ENCODE measurements at regions not wholly inside any gene's neighbourhood (a gene's known extent, or its start where the extent isn't known, plus 50 kb on each side); places are given as distances from the start of the nearest gene placed in this dataset.

DNA sequence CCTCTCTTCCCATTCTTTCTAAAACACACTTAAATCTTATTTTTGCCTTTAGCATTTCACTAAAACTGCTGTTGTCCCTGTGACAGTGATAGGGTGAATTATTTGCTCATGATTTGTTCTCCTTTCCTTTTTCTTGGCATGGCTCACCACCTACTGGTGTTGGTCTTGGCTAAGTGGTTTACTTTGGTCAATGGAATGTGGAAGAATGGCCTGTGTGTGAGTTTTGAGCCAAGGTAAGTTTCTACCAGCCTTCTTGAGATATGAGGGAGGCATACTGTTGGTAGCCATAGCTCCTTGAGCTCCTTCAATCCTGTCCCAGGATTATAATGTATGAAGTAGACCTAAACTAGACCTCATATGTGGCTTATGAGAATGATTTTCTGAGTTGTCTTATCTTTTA, 506.3 kb upstream of the RAG2 start:
- no peak for TF ChIP-seq PCBP1 (IDR thresholded peaks at IDR 0.05; ENCODE audit: borderline replicate concordance, low read depth, low read length)
- TF ChIP-seq, protein P1, sequence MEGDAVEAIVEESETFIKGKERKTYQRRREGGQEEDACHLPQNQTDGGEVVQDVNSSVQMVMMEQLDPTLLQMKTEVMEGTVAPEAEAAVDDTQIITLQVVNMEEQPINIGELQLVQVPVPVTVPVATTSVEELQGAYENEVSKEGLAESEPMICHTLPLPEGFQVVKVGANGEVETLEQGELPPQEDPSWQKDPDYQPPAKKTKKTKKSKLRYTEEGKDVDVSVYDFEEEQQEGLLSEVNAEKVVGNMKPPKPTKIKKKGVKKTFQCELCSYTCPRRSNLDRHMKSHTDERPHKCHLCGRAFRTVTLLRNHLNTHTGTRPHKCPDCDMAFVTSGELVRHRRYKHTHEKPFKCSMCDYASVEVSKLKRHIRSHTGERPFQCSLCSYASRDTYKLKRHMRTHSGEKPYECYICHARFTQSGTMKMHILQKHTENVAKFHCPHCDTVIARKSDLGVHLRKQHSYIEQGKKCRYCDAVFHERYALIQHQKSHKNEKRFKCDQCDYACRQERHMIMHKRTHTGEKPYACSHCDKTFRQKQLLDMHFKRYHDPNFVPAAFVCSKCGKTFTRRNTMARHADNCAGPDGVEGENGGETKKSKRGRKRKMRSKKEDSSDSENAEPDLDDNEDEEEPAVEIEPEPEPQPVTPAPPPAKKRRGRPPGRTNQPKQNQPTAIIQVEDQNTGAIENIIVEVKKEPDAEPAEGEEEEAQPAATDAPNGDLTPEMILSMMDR (CRISPR knock-in tag; IDR thresholded peaks at IDR 0.05) = no peak

Measured in HepG2 (cell line).